Bronchial epithelial cell (primary cell): ENCODE measurements at regions not wholly inside any gene's neighbourhood (a gene's known extent, or its start where the extent isn't known, plus 50 kb on each side); places are given as distances from the start of the nearest gene placed in this dataset.

Experiments
- DNase-seq: peaks from one replicate; pipeline ENCODE4 v3.0.0-alpha.2; 2010; ENCODE audit warnings: low read depth
- FAIRE-seq: peaks from 2 replicates; lab custom pipeline; 2011; peaks lifted over from hg19 to GRCh38; lab: Jason Lieb, UNC
- H3K27me3 ChIP-seq: 2 replicates; pipeline ENCODE4 v1.5.1; 2011; ENCODE audit warnings: low read length; ENCODE audit not compliant: control insufficient read depth, insufficient read depth
- H3K36me3 ChIP-seq: 2 replicates; pipeline ENCODE4 v1.5.1; 2011; ENCODE audit warnings: low read length; ENCODE audit not compliant: control insufficient read depth, insufficient read depth
- H3K4me3 ChIP-seq: 2 replicates; pipeline ENCODE4 v1.5.1; 2011; ENCODE audit warnings: mild to moderate bottlenecking, low read depth, low read length, control low read depth
- CTCF ChIP-seq: IDR thresholded peaks from 2 replicates; pipeline ENCODE4 v1.5.1; 2011; ENCODE audit warnings: mild to moderate bottlenecking, moderate library complexity, low read length, control low read depth, inconsistent platforms; ENCODE audit not compliant: insufficient read depth, severe bottlenecking

GRCh38 chr1:29518183-29518835 is 282.0 kb downstream of the PTPRU start:
- TF ChIP-seq CTCF = no peak
- Histone ChIP-seq H3K36me3 (no peaks in the 10 kb centered on the region), H3K4me3 (no peak overlapping the region), H3K27me3 (peaks cover 2% of the 10 kb centered on the region)
- no peak for FAIRE-seq
- DNase-seq = no peak

- H3K27me3 ChIP-seq = peaks cover 2% of the 10 kb centered on the region
- H3K36me3 ChIP-seq = no peaks in the 10 kb centered on the region
- no peak for TF ChIP-seq CTCF
- peak; percentile 77 for FAIRE-seq
- H3K4me3 ChIP-seq = no peak overlapping the region
- no peak for DNase-seq
Observed at GRCh38 chr1:29517251-29518086, 281.1 kb downstream of the PTPRU start.

GRCh38 chr1:29516063-29516820 is 279.9 kb downstream of the PTPRU start:
- Histone ChIP-seq H3K4me3 (no peak overlapping the region), H3K36me3 (no peaks in the 10 kb centered on the region), H3K27me3 (peaks cover 2% of the 10 kb centered on the region)
- no peak for TF ChIP-seq CTCF
- no peak for DNase-seq
- FAIRE-seq = no peak

- no peak overlapping the region for H3K4me3 ChIP-seq
- no peak for TF ChIP-seq CTCF
- no peaks in the 10 kb centered on the region for H3K27me3 ChIP-seq
- FAIRE-seq = no peak
- no peaks in the 10 kb centered on the region for H3K36me3 ChIP-seq
- no peak for DNase-seq
Observed at GRCh38 chr1:29515170-29515955, 279.0 kb downstream of the PTPRU start.

- DNase-seq = no peak
- no peak overlapping the region for H3K4me3 ChIP-seq
- H3K27me3 ChIP-seq = no peaks in the 10 kb centered on the region
- TF ChIP-seq CTCF = no peak
- H3K36me3 ChIP-seq = no peaks in the 10 kb centered on the region
- FAIRE-seq = no peak
Observed at GRCh38 chr1:29514361-29515169, 278.2 kb downstream of the PTPRU start.
